DND-41 (cell line): ENCODE measurements at regions not wholly inside any gene's neighbourhood (a gene's known extent, or its start where the extent isn't known, plus 50 kb on each side); places are given as distances from the start of the nearest gene placed in this dataset.

Experiments
- ATAC-seq: fragments of 200-7000 bp; cut with Tn5 transposase; 3 replicates; pipeline ENCODE4 v1.9.1; 2021; ENCODE audit warnings: low read depth; ENCODE audit not compliant: insufficient read depth
- DNase-seq: peaks from one replicate; pipeline ENCODE4 v3.0.0-alpha.2; 2020
- H2AFZ ChIP-seq: 2 replicates; pipeline ENCODE4 v1.6.0; 2012; ENCODE audit warnings: low read depth, low read length
- H3K27ac ChIP-seq: 2 replicates; pipeline ENCODE4 v1.5.1; 2012; ENCODE audit warnings: low read length, inconsistent platforms
- H3K27me3 ChIP-seq: fragments of 200-600 bp; sonication (generic); 2 replicates; pipeline ENCODE4 v1.6.0; 2012; ENCODE audit warnings: low read length, mild to moderate bottlenecking, inconsistent platforms; ENCODE audit not compliant: insufficient read depth, poor library complexity
- H3K36me3 ChIP-seq: 2 replicates; pipeline ENCODE4 v1.5.1; 2012; ENCODE audit warnings: low read length, inconsistent platforms; ENCODE audit not compliant: insufficient read depth
- H3K4me1 ChIP-seq: 2 replicates; pipeline ENCODE4 v1.5.1; 2012; ENCODE audit warnings: mild to moderate bottlenecking, low read length; ENCODE audit not compliant: insufficient read depth
- H3K4me2 ChIP-seq: 2 replicates; pipeline ENCODE4 v1.6.0; 2012; ENCODE audit warnings: mild to moderate bottlenecking, moderate library complexity, low read length, inconsistent platforms; ENCODE audit not compliant: insufficient read depth
- H3K4me3 ChIP-seq, 2 experiments: fragments of 200-600 bp in 1 of 2; shearing (Covaris generic) in 1 of 2; 2 replicates each; pipeline ENCODE4 v1.5.1; 2012 to 2016; ENCODE audit warnings: inconsistent platforms in 2 of 2, low read length in 2 of 2, mild to moderate bottlenecking in 2 of 2, low read depth in 1 of 2, moderate library complexity in 1 of 2
- H3K79me2 ChIP-seq: 2 replicates; pipeline ENCODE4 v1.6.0; 2012; ENCODE audit warnings: low read length, inconsistent platforms; ENCODE audit not compliant: insufficient read depth
- H3K9ac ChIP-seq: 2 replicates; pipeline ENCODE4 v1.6.0; 2012; ENCODE audit warnings: low read depth, mild to moderate bottlenecking, inconsistent platforms, low read length, moderate library complexity
- H3K9me3 ChIP-seq: 2 replicates; pipeline ENCODE4 v1.5.1; 2012; ENCODE audit warnings: low read length, moderate library complexity, mild to moderate bottlenecking, inconsistent platforms; ENCODE audit not compliant: insufficient read depth, severe bottlenecking
- H4K20me1 ChIP-seq: 2 replicates; pipeline ENCODE4 v1.6.0; 2012; ENCODE audit warnings: low read length; ENCODE audit not compliant: insufficient read depth
- CTCF ChIP-seq: IDR thresholded peaks from 2 replicates; pipeline ENCODE4 v1.5.1; 2012; ENCODE audit warnings: borderline replicate concordance, low read length, moderate library complexity, mild to moderate bottlenecking; ENCODE audit not compliant: poor library complexity, severe bottlenecking; ENCODE audit errors: extremely low read depth
- EZH2 ChIP-seq: IDR thresholded peaks from 3 replicates; pipeline ENCODE4 v1.6.1; 2012; ENCODE audit warnings: borderline replicate concordance, low read depth, mild to moderate bottlenecking, moderate library complexity, low read length, inconsistent platforms; ENCODE audit not compliant: severe bottlenecking

GRCh38 chr11:86181379-86181778, 63.2 kb upstream of the EED start:
- H3K79me2 ChIP-seq: no peaks in the 10 kb centered on the region
- no peaks in the 10 kb centered on the region for H4K20me1 ChIP-seq
- no peak overlapping the region for H3K4me3 ChIP-seq
- H3K4me1 ChIP-seq: no peaks in the 10 kb centered on the region
- H3K9me3 ChIP-seq: no peaks in the 10 kb centered on the region
- ATAC-seq (no peak), DNase-seq (no peak)
- H3K4me2 ChIP-seq: no peak overlapping the region
- TF ChIP-seq EZH2: no peak
- no peak for TF ChIP-seq CTCF
- H2AFZ ChIP-seq: no peak overlapping the region
- H3K9ac ChIP-seq: no peak overlapping the region
- no peaks in the 10 kb centered on the region for H3K27me3 ChIP-seq
- H3K36me3 ChIP-seq: no peaks in the 10 kb centered on the region
- H3K27ac ChIP-seq: no peak overlapping the region

DNA sequence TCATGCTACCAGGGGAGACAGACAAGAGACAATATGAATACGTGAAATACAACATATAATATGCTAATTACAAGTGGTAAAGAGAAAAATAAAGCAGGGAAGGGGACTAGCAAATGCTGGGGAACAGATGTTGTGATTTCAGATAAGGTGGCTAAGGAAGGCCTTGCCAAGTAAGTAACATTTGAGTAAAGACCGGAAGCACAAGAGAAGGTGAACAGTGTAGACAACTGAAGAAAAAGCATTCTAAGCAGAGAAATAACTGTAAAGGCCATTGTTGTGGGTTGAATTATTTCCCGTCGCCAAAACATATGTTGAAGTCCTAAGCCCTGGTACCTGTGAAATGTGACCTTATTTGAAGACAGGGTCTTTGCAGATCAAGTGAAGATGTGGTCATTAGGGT, 63.7 kb upstream of the EED start:
- H3K27ac ChIP-seq: no peak overlapping the region
- TF ChIP-seq EZH2: no peak
- TF ChIP-seq CTCF: no peak
- no peaks in the 10 kb centered on the region for H3K4me1 ChIP-seq
- H3K9me3 ChIP-seq: no peaks in the 10 kb centered on the region
- DNase-seq (no peak), ATAC-seq (no peak)
- no peak overlapping the region for H3K4me3 ChIP-seq
- no peaks in the 10 kb centered on the region for H3K36me3 ChIP-seq
- H3K79me2 ChIP-seq: no peaks in the 10 kb centered on the region
- H3K9ac ChIP-seq: no peak overlapping the region
- no peak overlapping the region for H3K4me2 ChIP-seq
- H3K27me3 ChIP-seq: no peaks in the 10 kb centered on the region
- H4K20me1 ChIP-seq: no peaks in the 10 kb centered on the region
- no peak overlapping the region for H2AFZ ChIP-seq

DNA sequence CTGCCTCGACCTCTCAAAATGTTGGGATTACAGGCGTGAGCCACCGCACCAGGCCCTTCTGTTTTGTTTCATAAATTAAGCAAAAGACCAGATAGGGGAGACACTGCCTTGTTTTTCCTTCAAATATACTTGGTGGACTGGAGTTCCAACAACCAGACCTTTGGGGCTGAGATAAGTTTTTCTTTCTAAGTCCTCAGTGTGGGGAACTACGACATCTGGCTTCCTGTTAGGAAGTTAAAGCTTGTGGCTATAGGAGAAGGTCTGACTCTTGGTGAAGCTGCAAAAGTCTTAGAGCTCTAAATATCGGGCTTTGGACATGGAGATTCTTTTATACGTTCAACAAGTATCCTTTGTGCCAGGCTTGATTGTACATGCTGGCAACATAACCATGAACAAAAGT, 64.1 kb upstream of the EED start:
- H3K9ac ChIP-seq: no peak overlapping the region
- H3K27me3 ChIP-seq: no peaks in the 10 kb centered on the region
- no peaks in the 10 kb centered on the region for H3K36me3 ChIP-seq
- DNase-seq: no peak
- H3K27ac ChIP-seq: no peak overlapping the region
- no peaks in the 10 kb centered on the region for H3K9me3 ChIP-seq
- TF ChIP-seq EZH2: no peak
- no peak for TF ChIP-seq CTCF
- no peak for ATAC-seq
- no peaks in the 10 kb centered on the region for H3K79me2 ChIP-seq
- no peak overlapping the region for H2AFZ ChIP-seq
- H4K20me1 ChIP-seq: no peaks in the 10 kb centered on the region
- no peak overlapping the region for H3K4me2 ChIP-seq
- no peak overlapping the region for H3K4me3 ChIP-seq
- no peaks in the 10 kb centered on the region for H3K4me1 ChIP-seq

GRCh38 chr11:86179646-86180064, 64.9 kb upstream of the EED start:
- Histone ChIP-seq H3K9me3 (no peaks in the 10 kb centered on the region), H3K27me3 (no peaks in the 10 kb centered on the region), H2AFZ (no peak overlapping the region), H3K4me2 (no peak overlapping the region), H3K79me2 (no peaks in the 10 kb centered on the region), H3K27ac (no peak overlapping the region), H4K20me1 (no peaks in the 10 kb centered on the region), H3K9ac (no peak overlapping the region), H3K4me3 (no peak overlapping the region), H3K36me3 (no peaks in the 10 kb centered on the region), H3K4me1 (no peaks in the 10 kb centered on the region)
- DNase-seq (no peak), ATAC-seq (no peak)
- no peak for TF ChIP-seq CTCF
- TF ChIP-seq EZH2: no peak
